GM19035 (cell line): ENCODE measurements at regions not wholly inside any gene's neighbourhood (a gene's known extent, or its start where the extent isn't known, plus 50 kb on each side); places are given as distances from the start of the nearest gene placed in this dataset.
"Not testable (repeated sequence)": the region's sequence is repeated elsewhere in the genome, so short reads cannot be mapped to it uniquely, and the experiment has no call there.

Experiments used
- ATAC-seq: cut with Tn5 transposase; IDR thresholded peaks from one replicate; pipeline ENCODE4 v1.9.1; 2021; ENCODE audit not compliant: unreplicated experiment

DNA sequence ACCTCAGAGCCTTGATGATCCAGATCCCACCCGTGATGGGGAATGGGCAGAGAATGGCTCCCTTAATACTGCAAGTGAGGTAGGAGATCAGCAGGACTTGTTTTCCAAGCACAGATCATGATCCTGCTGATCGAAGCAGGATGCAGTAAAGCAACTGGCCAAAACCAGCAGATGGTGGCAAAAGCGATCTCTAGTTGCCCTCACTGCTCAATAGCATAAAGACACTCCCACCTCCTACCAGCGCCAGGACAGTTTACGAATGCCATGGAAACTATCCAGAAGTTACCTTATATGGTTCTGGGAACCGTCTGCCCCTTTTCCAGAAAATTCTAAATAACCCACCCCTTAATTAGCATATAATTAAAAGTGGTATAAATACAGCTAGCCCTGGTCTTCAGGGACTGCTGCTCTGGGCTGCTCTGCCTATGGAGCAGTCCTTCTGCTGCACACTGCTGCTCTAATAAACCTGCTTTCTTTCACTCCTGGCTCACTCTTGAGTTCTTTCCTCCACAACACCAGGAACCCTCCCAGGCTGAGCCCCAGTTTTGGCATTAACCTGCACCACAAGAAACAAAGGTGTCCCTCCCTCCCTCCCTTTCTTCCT is 415.8 kb downstream of the PREX1 start:
- ATAC-seq, result no peak

DNA sequence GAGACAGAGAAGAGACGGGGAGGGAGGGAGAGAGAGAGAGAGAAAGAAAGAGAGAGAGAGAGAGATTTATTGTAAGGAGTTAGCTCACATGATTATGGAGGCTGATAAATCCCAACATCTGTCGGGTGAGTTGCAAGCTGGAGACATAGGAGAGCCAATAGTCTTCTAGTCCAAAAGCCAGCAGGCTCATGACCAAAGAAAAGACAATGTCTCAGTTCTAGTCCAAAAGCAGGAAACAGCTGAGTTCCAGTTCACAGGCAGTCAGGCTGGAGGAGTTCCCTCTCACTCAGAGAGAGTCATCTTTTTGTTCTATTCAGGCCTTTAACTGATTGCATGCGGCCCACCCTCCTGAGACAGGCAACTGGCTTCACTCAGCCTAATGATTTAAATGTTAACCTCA is 416.6 kb downstream of the PREX1 start:
- ATAC-seq, result no peak

DNA sequence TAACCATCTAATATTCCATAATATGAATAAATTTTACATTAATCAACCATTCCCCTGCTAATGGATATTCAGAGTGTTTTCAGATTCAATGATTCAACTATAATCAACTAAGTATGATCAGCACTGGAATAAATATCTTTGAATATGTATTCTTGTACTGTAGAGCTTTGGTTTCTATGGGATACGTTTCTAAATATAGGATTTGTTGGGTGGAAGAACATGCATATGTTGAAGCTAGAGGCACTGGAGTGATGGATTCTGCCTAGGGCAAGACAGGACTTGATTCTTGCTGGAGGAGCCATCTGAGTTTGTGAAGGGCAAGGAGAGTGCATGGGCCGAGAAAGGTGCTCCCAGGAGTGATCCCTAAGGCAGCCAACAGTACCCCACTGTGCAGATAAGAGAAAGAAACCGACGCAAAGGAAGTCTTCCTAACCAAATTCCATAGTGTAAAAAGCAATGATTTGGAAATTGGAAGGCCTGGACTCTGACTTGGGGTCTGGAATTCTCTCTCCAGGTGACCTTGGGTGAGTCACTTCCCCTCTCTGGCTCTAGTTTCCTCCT is 418.7 kb downstream of the PREX1 start:
- ATAC-seq, result no peak

DNA sequence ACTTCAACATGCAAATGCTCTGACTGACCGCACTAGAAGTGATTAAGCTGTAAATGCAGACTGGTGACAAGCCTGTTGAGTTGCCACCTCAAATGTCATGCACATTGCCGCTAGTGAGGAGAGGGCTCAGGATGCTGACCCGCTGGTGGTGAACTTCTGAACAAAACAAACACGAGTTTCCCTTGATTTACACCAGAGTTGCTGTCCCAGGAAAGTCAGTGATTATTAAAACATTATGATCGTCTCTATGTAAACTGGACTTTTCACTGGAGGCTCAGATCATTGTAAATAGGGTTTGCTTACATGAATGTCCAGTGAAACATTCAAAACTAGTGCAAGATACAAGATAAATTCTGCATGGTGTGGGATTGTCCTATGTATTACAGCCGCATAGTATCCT is 420.1 kb downstream of the PREX1 start:
- no peak for ATAC-seq

DNA sequence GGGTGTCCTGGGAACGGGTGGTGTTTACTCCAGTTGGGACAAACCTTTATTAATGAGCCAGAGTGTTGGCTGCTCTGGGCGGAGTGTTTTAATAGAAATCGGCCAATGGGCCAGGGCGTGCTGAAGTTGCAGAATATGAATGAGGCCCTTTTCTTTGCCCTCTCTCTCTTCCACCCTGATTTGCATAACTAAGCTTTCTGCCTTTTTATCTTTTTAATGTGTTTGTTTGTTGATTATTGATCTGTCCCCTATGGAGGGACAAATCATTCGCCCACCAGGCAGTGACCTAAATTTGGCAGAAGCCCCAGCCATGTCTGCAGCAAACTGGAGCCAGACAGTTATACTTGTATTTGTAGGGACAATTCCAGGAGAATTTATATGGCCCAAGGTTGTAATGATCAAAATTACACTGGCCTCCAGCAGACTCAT is 420.9 kb downstream of the PREX1 start:
- ATAC-seq, result no peak

DNA sequence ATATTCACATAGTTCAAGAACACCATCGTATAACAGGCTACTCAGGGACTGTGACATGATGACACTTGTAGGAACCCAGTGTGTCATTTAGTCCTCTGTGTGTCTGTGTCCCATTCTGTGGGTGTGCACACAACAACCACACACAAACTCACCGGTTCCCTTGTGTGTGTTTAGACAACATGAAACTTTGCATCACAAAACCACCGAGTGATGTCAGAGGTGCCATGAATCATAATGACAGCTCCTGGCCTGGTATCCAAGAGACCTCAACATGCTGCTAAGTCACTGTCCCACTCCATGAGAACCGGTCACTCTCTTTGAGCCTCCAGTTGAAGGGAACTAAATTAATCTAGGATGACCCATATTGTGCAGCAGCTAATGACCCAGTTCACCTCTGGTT is 421.3 kb downstream of the PREX1 start:
- no peak for ATAC-seq

DNA sequence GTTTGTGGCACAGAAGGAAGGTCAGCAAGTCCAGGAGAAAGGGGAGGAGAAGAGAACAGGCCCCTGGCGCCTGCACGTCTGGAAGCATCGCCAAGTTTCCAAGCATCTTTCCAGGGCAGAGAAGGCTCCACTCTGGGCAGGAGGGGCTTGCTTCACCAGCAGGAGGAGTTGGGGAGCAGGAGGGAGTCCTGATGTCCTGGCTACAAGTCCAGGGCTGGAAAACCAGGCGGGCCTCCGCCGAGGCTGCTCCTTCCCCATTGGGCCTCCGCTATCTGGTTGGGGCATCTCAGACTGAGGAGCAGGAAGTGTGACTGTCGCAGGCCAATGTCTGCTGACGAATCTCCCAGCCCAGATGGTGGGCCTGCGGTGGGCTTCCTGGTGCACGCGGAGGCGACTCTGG is 421.9 kb downstream of the PREX1 start:
- no peak for ATAC-seq

DNA sequence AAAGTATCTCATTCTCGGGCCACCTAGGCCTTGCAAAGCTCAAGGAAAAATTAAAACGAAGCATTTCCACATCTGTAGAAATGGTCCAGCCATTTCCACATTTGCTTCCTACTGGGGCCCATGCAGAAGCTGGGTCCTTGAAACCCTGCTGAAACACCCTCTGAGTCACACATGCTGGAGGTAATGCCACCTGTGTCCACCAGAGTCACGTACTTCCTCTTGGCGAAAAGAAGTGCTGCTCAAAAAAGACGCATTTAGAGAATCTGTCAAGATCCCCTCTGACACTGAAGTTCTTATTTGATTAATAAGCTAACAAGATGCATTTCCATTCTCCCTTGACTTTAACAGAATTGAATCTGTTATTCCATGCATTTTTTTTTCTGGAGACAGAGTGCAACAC is 423.2 kb downstream of the PREX1 start:
- no peak for ATAC-seq

DNA sequence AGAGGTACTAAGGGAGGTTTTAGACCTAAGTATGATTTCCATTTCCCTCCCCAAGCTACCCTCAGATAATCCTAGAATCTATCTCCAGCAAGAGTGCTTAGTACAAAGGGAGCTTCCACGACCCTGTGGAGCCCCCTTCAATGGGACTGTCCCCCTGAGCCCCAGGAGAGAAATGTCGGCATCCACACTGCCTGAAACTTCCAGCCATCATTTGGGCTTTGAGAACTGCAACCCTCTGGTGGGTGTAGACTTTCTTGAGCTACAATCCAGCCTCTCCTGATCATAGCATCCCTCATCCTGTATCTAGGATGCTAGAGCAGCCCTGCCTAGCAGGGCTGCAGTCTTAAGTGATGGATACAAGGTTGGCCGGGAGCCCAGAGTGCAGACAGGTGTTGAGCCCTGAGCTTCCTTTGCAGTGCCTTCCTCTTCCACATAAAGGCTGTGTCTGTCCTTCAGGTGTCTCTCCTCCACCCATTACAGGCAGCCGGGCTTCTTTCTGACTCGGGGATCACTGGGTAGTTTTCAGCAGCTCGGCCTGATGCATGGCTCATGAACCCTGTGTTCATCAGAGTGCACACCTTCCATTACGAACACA is 424.5 kb downstream of the PREX1 start:
- ATAC-seq, result no peak

DNA sequence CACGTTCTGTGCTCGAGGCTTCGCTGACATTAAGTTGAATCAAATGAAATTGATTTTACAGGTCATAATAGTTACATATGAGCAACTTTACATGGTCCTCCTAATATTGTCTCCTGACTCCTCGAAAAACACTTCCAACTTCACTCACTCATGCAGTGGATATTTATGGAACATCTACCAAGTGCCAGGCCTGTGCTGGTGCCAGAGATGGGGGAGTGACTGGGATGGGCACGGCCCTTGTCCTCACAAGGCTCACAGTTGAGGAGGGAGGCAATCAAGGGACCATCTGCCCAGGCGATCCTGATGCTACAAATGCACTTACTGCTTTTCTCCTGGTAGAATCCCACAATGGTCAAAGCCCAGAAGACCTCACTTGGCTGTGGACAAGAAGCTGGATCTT is 426.4 kb downstream of the PREX1 start:
- ATAC-seq, result no peak

DNA sequence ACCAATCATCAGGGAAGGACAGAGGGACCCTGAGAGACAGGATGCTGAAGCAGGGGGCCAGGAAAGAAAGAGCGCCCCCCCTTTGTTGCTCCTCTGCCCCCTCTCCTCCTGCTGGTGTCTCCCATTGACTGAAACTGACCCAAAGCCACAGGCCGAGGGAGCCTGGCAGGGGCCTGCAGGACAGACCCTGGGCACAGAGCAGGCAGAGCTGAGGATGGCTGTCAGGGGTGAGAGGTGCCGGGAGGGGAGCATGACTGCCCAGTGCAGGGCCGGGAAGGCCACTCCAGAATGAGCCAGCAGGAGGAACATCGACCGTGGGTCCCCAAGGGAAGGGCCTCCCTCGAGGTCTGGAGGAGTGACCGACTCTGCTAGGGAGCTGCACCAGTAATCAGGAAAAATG is 427.8 kb downstream of the PREX1 start:
- ATAC-seq, result no peak

DNA sequence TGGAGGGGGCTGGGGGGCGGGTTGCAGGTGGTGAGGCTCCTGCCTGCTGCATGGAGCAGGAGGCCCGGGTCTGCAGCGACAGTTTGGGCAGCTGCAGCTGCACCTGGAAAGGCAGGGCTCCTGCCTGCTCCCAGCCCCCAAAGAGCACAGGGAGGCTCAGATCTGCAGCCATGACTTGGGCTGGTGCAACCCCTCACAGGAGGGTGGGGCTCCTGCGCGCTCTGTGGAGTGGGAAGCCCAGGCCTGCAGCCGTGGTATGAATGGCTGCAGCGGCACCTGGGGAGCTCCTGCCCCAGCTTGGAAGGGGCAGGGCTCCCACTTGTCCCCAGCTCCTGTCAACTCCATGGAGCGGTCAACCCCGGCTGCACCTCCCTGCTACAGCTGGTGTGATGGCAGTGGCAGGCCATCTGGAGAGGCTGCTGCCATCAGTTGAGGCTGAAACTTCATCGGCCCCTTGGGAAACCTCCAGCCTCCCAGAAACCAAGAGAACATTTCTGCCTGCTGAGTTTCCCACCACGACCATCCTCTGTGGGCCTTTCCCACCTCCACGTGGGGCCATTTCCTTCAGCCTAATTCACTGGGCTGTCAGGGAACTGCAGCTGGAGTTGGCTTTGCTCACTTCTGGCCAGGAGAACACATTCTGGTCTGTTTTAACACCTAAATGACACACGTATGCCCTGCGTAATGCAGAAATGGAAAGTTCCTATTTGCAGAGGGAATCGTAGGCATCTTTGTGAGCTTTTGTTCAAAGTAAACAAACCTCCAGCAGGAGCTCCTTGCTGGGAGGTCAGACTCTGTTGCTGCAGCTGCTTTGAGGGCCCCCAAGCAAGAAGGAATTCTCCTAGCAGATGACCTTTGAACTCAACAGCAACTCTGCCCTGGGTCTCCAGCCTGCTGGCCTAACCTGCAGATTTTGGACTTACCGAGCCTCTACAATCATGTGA is 429.0 kb downstream of the PREX1 start:
- no peak for ATAC-seq

DNA sequence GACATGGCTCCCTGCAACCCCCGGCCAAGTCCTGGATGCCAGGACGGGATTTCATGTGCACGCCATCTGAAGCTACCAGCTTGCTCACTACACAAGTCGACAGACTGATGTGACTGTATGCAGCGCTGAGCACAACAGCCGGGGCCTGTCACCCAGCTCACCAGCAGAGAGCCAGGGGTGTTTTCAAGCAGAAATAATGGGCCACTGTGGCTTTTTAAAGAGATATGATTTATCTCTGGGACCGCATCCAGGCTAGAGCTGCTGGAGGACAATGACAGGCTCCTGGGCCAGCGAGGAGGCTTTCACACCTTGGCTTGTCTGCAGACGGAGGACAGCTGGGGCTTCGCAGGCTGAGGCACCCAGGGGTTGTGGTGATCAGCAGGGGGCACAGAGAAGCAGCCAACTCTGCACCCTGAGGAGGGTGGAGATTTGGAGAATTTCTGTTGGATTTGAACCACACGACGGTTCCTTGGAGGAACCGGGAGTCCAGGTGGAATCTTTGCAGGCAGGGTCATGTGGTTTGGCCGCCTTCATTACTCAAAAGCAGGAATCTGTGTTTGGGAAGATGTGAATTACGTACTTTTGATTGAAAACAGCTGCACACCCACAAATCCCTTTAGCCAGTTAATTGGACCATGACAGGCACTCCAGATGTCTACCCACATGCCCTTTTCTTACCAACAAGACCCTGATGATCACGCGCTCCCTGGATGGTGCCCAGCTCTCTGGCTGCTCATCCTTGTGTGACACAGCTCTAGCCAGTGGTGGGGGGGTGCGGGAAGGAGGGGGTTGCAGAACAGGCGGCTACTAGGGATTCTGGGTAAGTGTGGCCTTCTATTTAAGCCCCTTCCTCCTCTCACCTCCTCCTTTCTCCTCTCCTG is 430.6 kb downstream of the PREX1 start:
- ATAC-seq, result not testable (repeated sequence)

DNA sequence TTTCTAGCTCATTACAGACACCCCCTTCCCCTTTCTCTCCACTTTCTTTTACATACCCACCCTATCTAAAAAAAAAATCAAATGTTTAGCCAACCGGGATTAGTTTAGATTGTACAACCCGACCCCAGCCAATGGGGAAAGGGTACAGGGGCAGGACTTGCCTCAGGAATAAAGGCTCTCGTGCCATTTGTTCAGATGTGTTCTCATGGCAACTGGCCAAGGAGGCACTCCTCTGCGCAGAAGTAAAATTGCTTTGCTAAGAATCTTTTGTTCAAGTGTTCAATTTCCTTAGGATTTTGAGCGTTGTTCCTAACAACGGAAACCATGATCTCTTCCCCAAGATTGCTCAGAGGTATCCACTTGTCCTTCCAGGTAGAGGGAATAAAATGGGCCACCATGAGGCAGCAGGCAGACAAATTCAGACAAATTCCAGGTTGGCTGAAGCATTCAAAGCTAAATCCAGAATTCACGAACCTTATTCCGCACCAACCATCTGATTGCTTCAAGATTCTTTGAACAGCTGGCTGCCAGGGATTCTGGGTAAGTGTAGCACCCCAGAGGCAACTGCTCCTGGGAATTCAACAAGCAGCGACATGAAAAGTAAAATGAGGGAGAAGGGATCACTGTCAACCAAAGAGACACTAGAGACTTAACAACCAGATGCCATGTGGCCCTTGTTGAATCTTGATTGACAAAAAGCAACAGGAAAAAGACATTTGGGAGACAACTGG is 431.8 kb downstream of the PREX1 start:
- ATAC-seq, result no peak

DNA sequence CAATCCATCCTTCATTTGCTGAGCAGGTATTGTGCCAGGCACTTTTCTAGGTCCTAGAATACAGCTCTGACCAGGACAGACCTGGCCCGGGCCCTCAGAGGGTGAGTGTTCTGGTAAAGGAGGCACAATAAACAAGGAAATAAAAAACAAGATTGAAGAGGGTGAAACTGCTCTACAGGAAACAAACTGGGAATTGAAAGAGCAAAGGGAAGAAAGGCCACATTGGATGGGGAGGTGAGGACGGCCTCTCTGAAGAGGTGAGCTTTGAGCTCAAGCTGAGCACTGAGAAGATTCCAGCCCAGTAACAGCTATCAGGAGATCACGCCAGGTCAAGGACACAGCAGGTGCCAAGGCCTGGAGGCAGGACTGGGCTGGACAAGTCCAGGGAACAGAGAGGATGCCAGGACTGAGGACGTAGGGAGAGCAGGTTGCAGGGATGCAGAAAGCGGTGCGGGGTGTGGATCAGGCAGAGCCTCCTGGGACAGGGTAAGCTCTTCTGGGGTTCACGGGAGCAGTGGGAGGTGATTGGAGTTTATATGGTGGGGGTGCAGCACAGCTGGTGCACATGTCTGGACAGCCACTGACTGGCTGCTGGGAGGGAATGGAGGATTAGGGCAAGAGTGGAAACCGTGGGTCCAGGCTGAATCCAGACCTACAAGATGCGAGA is 433.3 kb downstream of the PREX1 start:
- no peak for ATAC-seq

DNA sequence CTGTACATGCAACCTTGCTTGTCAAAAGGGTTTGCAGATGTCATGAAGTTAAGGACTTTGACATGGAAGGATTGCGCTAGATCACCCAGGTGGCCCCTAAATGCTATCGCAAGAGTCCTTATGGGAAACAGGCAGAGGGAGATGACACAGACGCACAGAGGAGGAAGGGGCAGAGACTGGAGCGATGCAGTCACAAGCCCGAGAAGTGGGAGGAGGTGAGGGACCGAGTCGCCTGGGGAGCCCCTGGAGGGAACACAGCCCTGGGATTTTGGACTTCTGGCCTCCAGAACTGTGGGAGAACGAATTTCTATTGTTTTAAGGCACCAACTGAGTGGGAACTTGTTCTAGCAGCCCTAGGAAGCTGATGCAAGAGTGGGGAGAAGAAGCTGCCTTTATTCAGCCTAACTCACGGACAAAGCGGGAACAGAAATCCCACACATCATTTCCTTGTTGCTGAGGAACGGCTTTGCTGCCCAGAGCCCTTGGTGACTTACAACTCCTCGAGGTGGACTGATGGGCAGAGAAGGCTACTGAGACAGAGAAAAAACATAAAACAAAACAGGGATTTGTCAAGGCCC is 434.0 kb downstream of the PREX1 start:
- ATAC-seq, result no peak

DNA sequence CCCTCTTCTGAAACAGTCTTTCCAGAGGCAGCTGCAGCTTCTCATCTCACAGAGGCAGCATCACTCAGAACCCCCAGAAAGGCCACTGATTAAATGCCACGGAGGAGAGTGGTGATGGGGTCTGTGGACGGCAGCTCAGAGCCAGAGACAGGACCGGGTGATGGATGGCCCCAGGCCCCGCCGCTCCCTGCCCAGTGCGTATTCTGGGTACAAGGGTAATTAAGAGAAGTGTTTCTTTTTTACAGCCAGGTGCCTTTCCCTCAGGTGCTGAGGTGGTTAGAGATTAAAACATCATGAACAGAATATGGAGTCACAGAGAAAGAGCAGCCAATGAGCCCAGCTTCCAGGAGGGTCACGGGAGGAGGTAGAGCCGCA is 434.5 kb downstream of the PREX1 start:
- ATAC-seq, result no peak

DNA sequence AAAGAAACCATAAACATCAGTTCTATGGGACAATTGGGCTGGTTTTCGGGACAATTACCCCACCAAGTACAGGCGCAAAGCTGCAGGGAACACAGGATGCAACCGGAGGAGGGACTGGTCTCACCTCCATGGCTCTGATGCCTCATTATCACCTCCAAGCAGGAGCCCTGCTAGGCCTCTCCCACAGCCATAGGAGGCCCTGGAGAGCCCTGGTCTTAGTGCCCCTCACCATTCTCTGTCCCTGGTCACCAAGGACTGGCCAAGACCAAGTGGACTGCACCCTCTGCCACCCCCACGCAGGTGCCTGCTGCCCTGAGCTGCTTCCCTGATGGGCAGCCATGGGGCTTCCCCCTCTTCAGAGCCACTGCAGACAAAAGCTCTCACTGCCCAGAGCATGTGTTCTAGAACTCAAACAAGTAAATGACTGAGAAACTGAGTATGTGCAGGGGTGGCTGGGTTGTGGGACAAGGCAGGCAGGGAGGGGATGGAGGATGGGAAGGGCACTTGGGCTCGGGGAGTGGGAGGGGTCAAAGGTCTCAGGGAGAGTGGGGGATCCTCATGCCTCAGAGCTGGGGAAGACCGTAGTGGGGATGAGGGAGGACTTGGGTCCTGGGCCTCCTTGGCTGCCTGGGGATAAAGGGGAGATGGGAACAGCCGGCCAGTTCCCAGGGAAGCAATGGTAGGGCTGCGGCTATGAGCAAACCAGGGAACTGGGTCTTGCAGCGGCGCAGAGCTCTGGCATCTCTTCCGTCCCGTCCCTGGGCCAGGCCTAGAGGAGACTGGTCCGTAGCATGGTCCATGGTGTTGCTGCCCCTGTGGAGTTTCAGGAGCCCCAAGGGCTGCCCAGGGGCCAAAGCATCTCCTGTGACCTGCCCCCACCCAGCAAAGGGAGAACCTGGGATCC is 435.1 kb downstream of the PREX1 start:
- ATAC-seq, result no peak
